Effector memory CD4-positive, alpha-beta T cell (primary cell): ENCODE measurements at regions not wholly inside any gene's neighbourhood (a gene's known extent, or its start where the extent isn't known, plus 50 kb on each side); places are given as distances from the start of the nearest gene placed in this dataset.

Experiments used
- DNase-seq, 3 donors: peaks; one replicate each; pipeline ENCODE4 v3.0.0-alpha.2; 2020
- H3K27ac ChIP-seq: 2 replicates; pipeline ENCODE4 v1.7.0; 2013; ENCODE audit warnings: mild to moderate bottlenecking, low read length, moderate library complexity; ENCODE audit not compliant: insufficient read depth, poor library complexity, severe bottlenecking
- H3K27me3 ChIP-seq: replicated peaks from 2 replicates; pipeline ENCODE4 v1.7.0; 2013; ENCODE audit warnings: mild to moderate bottlenecking, low read length; ENCODE audit not compliant: insufficient read depth, control insufficient read depth, poor library complexity, severe bottlenecking
- H3K36me3 ChIP-seq: 2 replicates; pipeline ENCODE4 v1.7.0; 2013; ENCODE audit warnings: mild to moderate bottlenecking, low read length, moderate library complexity; ENCODE audit not compliant: control insufficient read depth, insufficient read depth
- H3K4me1 ChIP-seq: 2 replicates; pipeline ENCODE4 v1.7.0; 2013; ENCODE audit warnings: low read length, mild to moderate bottlenecking; ENCODE audit not compliant: control insufficient read depth, insufficient read depth, poor library complexity, severe bottlenecking
- H3K4me3 ChIP-seq: 2 replicates; pipeline ENCODE4 v1.7.0; 2013; ENCODE audit warnings: low read length, low read depth, mild to moderate bottlenecking; ENCODE audit not compliant: insufficient read depth, poor library complexity, severe bottlenecking
- H3K9me3 ChIP-seq: 2 replicates; pipeline ENCODE4 v1.7.0; 2013; ENCODE audit warnings: mild to moderate bottlenecking, low read length, moderate library complexity; ENCODE audit not compliant: control insufficient read depth

GRCh38 chr2:219906114-219907010, 278.9 kb downstream of the SLC4A3 start:
- no peaks in the 10 kb centered on the region for H3K36me3 ChIP-seq
- H3K9me3 ChIP-seq: no peaks in the 10 kb centered on the region
- H3K4me1 ChIP-seq: no peaks in the 10 kb centered on the region
- H3K27me3 ChIP-seq: no peaks in the 10 kb centered on the region
- no peak overlapping the region for H3K27ac ChIP-seq
- H3K4me3 ChIP-seq: no peak overlapping the region
- DNase-seq: no peak

DNA sequence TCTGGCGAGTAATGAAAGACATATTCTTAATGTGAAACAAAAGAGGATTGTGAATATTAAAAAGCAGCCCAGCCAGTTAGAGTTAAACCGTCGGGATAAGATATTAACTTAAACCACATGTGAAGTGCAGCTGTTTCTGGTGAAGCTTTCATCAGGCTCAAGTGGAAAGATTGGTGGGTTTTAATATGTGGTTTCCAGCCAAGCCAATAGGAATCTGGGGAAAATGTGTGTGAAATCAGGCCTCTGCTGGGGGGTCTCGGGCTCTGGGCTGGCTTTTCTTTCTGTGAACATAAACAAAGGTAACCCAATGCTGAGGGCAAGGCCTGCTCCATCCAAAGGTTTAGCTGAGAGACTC, 279.6 kb downstream of the SLC4A3 start:
- Histone ChIP-seq H3K9me3 (no peaks in the 10 kb centered on the region), H3K4me1 (no peaks in the 10 kb centered on the region), H3K4me3 (no peak overlapping the region), H3K27me3 (no peaks in the 10 kb centered on the region), H3K27ac (no peak overlapping the region), H3K36me3 (no peaks in the 10 kb centered on the region)
- DNase-seq: no peak

- H3K4me1 ChIP-seq: no peaks in the 10 kb centered on the region
- H3K27ac ChIP-seq: no peak overlapping the region
- DNase-seq: no peak
- H3K27me3 ChIP-seq: no peaks in the 10 kb centered on the region
- no peak overlapping the region for H3K4me3 ChIP-seq
- H3K9me3 ChIP-seq: no peaks in the 10 kb centered on the region
- no peaks in the 10 kb centered on the region for H3K36me3 ChIP-seq
These were observed 281.1 kb downstream of the SLC4A3 start for GRCh38 chr2:219908538-219908937.

GRCh38 chr2:219911541-219911940, 284.1 kb downstream of the SLC4A3 start:
- no peak overlapping the region for H3K4me3 ChIP-seq
- no peaks in the 10 kb centered on the region for H3K9me3 ChIP-seq
- H3K27ac ChIP-seq: no peak overlapping the region
- no peaks in the 10 kb centered on the region for H3K4me1 ChIP-seq
- DNase-seq: no peak
- H3K27me3 ChIP-seq: no peaks in the 10 kb centered on the region
- no peaks in the 10 kb centered on the region for H3K36me3 ChIP-seq

DNA sequence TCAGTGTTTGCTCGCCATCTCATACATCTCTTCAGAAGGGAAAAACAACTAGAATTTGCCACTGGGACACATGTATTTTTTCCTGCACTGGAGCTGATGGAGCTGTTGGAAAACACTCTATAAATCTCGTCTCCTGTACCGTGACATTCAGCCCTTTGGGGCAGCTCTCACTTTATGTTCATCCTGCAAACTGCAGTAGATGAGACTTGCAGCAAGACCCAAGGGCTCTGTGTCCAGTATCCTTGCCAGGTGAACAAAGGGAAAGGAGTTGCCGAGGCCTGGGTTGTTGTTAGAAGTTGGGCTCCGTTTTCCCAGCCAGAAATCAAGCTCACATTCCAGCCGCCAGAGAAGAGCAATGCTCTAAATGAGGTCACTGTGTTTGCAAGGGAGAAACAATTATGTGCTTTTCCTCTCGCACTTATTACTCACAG, 285.1 kb downstream of the SLC4A3 start:
- no peak for DNase-seq
- H3K27me3 ChIP-seq: no peaks in the 10 kb centered on the region
- no peak overlapping the region for H3K27ac ChIP-seq
- no peaks in the 10 kb centered on the region for H3K9me3 ChIP-seq
- H3K4me1 ChIP-seq: no peaks in the 10 kb centered on the region
- no peak overlapping the region for H3K4me3 ChIP-seq
- no peaks in the 10 kb centered on the region for H3K36me3 ChIP-seq

DNA sequence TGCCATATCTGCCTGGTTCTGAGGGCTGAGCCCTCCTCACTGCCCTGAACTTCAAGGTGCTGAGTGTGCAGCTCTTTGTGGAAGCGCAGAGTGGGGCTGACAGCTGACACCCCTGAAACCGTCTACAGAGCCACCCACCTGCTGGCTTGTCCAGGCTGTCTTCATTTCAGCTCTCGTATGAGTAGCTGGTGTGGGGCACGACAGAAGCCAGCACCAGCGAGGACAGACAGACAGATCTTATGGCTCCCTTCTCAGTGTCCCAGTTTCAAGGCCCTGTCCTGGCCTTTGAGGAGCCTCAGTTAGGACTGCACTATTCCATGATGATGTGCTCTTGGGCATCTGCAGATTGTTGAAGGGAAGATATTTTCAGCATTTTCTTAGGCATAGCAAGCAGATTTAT, 287.1 kb downstream of the SLC4A3 start:
- Histone ChIP-seq H3K4me1 (no peaks in the 10 kb centered on the region), H3K27ac (no peak overlapping the region), H3K36me3 (no peaks in the 10 kb centered on the region), H3K9me3 (no peaks in the 10 kb centered on the region), H3K4me3 (no peak overlapping the region), H3K27me3 (no peaks in the 10 kb centered on the region)
- no peak for DNase-seq

DNA sequence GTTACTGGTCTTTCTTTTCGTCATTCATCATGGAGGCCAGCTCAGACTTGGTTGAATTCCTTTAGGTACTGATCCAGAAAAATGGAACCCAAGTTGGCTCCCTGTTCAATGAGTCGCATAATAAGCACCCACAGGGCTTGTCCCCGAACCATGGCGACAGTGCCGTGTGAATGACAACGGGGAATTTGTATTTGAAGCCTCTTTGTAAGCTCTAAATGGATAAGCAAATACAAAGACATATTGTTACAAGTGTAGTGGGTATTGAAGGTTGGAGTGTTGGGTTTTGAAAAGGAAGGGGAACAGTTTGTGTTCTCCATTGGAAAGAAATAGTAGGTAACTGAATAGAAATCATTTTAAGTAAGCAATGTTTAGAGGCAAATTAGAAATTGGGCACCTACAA, 288.9 kb downstream of the SLC4A3 start:
- no peaks in the 10 kb centered on the region for H3K4me1 ChIP-seq
- no peak for DNase-seq
- no peaks in the 10 kb centered on the region for H3K27me3 ChIP-seq
- no peaks in the 10 kb centered on the region for H3K9me3 ChIP-seq
- no peak overlapping the region for H3K4me3 ChIP-seq
- no peaks in the 10 kb centered on the region for H3K36me3 ChIP-seq
- no peak overlapping the region for H3K27ac ChIP-seq

- no peaks in the 10 kb centered on the region for H3K4me1 ChIP-seq
- no peaks in the 10 kb centered on the region for H3K36me3 ChIP-seq
- H3K4me3 ChIP-seq: no peak overlapping the region
- no peak overlapping the region for H3K27ac ChIP-seq
- H3K27me3 ChIP-seq: no peaks in the 10 kb centered on the region
- no peak for DNase-seq
- no peaks in the 10 kb centered on the region for H3K9me3 ChIP-seq
These were observed 289.5 kb downstream of the SLC4A3 start for GRCh38 chr2:219916726-219917440.

DNA sequence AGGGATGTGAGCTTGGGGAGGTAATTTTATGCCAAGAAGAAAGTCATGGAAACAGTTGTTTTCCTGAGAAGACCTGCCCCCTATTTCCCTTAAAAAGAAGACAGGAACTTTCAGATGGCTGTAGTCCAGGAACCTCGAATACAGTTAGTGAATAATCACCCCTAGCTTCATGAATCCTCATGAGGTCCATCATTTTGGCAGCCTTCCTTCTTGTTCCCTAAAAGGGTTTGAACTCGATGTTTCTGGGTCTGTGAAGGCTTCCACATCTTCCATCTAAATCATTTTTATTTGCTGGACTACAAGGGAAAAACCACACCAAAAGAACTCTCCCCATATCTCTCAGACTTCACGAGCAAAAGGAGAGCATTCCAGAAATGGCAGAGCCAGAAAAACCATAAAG, 290.8 kb downstream of the SLC4A3 start:
- Histone ChIP-seq H3K9me3 (no peaks in the 10 kb centered on the region), H3K4me1 (no peaks in the 10 kb centered on the region), H3K4me3 (no peak overlapping the region), H3K36me3 (no peaks in the 10 kb centered on the region), H3K27ac (no peak overlapping the region), H3K27me3 (no peaks in the 10 kb centered on the region)
- DNase-seq: no peak

DNA sequence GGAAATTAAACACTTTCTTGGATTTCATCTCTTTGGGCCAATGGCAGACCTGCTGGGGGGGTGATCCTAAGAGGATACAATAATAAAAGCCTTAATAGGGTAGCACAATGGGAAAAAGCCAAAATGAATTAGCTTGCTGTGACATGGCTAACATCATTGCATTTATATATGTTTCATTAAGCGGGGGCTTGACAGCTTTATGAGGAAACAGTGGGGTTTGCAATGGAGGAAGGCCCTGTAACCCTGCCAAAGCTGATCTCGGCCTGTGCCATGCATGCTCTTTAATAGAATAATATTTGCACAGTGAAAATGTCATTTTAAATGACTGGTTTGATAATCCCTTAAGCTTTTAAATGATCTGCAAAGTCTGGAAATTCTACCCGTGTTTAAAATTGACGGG, 291.5 kb downstream of the SLC4A3 start:
- H3K4me3 ChIP-seq: no peak overlapping the region
- DNase-seq: no peak
- H3K27ac ChIP-seq: no peak overlapping the region
- no peaks in the 10 kb centered on the region for H3K36me3 ChIP-seq
- H3K4me1 ChIP-seq: no peaks in the 10 kb centered on the region
- H3K27me3 ChIP-seq: no peaks in the 10 kb centered on the region
- H3K9me3 ChIP-seq: no peaks in the 10 kb centered on the region
